Skeletal muscle tissue (tissue), 3 donors: ENCODE measurements at regions not wholly inside any gene's neighbourhood (a gene's known extent, or its start where the extent isn't known, plus 50 kb on each side); places are given as distances from the start of the nearest gene placed in this dataset.

ENCODE experiments used
- H3K27ac ChIP-seq: one replicate; pipeline ENCODE4 v1.7.0; 2013; ENCODE audit warnings: mild to moderate bottlenecking, low read depth, low read length, inconsistent platforms
- H3K27me3 ChIP-seq, 3 donors: one replicate each; pipeline ENCODE4 v1.7.0; 2013; ENCODE audit warnings: low read length in 3 of 3; ENCODE audit not compliant: control insufficient read depth in 3 of 3, insufficient read depth in 3 of 3
- H3K36me3 ChIP-seq, 3 donors: one replicate each; pipeline ENCODE4 v1.7.0; 2013; ENCODE audit warnings: low read length in 3 of 3; ENCODE audit not compliant: control insufficient read depth in 3 of 3, insufficient read depth in 3 of 3
- H3K4me1 ChIP-seq, 3 donors: one replicate each; pipeline ENCODE4 v1.7.0; 2013; ENCODE audit warnings: low read length in 3 of 3, mild to moderate bottlenecking in 3 of 3; ENCODE audit not compliant: control insufficient read depth in 3 of 3, insufficient read depth in 3 of 3
- H3K4me3 ChIP-seq, 3 donors: one replicate each; pipeline ENCODE4 v1.7.0; 2013; ENCODE audit warnings: low read length in 3 of 3
- H3K9ac ChIP-seq, 3 donors: one replicate each; pipeline ENCODE4 v1.7.0; 2013; ENCODE audit warnings: low read length in 3 of 3, mild to moderate bottlenecking in 3 of 3, moderate library complexity in 2 of 3, low read depth in 1 of 3
- H3K9me3 ChIP-seq, 3 donors: one replicate each; pipeline ENCODE4 v1.7.0; 2013; ENCODE audit warnings: low read length in 3 of 3; ENCODE audit not compliant: control insufficient read depth in 3 of 3
- donor health status: Osteomylitis.

DNA sequence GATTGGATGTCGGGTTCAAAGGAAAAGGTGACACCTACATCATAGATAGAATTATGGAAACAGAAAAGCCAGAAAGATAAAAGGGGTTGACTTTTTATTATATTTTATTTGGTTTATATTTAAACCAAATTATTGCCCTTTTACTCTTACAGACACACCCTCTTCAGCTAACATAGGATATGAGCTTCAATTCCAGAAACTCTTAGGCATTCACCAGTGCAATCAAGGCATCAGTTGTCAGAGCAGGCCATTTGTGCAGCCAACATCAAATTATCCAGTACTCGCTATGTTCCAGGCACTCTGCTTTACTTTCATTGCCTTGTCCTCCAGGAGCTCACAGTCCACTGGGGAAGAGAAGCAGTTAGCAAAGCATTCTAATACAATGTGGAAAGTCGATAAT is 347.5 kb downstream of the TFEC start:
- Histone ChIP-seq H3K4me3 (no peak overlapping the region), H3K27ac (no peak overlapping the region), H3K9me3 (no peaks in the 10 kb centered on the region), H3K36me3 (no peaks in the 10 kb centered on the region), H3K4me1 (no peaks in the 10 kb centered on the region), H3K27me3 (no peaks in the 10 kb centered on the region), H3K9ac (no peak overlapping the region)

DNA sequence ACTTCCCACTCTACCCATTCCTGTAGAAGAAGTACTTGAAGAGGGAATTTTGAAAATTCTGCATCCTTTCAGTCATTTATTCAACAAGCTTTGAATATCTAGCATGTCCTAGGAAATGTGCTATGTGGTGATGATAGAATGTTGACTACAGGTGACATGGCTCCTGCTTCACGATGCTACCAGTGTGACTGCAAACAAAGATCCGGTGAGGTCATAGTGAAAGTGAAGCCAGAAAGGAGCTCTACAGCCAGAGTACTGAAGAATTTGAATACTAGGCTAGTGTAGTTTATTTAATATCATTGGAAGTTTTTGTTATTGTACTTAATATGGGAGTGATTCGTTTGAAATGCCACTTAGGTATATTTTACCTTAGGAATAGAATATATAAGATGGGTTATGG is 348.1 kb downstream of the TFEC start:
- Histone ChIP-seq H3K9ac (no peak overlapping the region), H3K27me3 (no peaks in the 10 kb centered on the region), H3K36me3 (no peaks in the 10 kb centered on the region), H3K4me1 (no peaks in the 10 kb centered on the region), H3K9me3 (no peaks in the 10 kb centered on the region), H3K27ac (no peak overlapping the region), H3K4me3 (no peak overlapping the region)

DNA sequence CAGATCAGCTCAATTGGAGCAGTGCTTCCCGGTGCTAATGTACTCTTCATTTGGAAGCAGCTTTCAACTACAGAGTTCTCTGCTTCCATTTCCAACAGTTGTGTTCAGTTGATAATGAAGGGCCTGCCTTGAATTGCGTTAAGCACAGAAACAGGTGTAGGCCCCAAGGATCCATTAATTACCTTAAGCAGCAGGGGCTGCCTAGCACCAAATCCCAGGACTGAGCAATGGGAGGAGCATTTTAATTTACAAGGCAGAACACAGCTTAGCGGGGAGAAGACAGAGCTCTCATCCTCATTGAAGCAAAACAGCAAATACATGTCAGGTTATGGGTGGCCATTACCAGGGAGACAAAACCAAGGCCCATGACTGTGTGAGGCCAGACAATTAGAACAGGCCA is 349.6 kb downstream of the TFEC start:
- no peaks in the 10 kb centered on the region for H3K4me1 ChIP-seq
- H3K36me3 ChIP-seq: no peaks in the 10 kb centered on the region
- no peaks in the 10 kb centered on the region for H3K9me3 ChIP-seq
- no peak overlapping the region for H3K4me3 ChIP-seq
- H3K27me3 ChIP-seq: no peaks in the 10 kb centered on the region
- H3K27ac ChIP-seq: no peak overlapping the region
- no peak overlapping the region for H3K9ac ChIP-seq

DNA sequence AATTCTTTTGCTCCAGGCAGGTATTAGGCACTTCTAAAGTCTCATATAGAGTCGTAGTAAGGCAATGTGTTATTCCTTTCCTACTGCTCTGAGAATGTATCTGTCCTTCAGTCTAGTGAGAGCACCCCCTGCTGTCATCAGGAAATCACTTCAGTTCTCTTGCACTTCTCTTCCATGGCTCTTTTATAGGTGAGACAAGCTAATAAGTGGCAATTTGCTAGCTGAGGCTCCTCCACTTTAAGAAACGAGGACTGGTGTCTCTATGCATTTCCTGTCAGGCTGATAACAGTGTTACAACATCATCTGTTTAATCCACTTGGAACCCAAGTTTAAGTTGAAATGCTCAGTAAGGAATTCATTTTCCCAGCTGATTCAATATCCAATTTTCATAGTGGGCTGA is 350.6 kb downstream of the TFEC start:
- Histone ChIP-seq H3K9me3 (no peaks in the 10 kb centered on the region), H3K9ac (no peak overlapping the region), H3K4me3 (no peak overlapping the region)

DNA sequence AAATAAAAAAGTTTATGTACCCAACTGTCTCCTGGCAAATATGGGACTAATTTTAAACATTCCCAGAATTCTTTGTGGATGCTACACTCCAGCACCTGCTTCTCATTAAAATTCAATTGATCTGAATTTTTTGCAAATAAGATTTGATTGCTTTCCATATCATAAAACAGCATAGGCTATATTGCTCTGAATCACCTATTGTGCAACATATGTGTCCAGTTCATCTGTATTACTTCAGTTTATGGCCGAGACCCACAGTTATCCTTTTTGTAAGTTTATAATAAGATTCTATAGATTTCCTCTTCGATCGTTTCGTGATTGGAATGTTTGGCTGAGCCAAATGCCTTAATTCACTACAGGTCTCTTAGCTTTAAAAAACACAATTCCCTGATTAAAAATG is 351.1 kb downstream of the TFEC start:
- Histone ChIP-seq H3K9me3 (no peaks in the 10 kb centered on the region), H3K27ac (no peak overlapping the region), H3K4me3 (no peak overlapping the region), H3K4me1 (no peaks in the 10 kb centered on the region), H3K36me3 (no peaks in the 10 kb centered on the region), H3K9ac (no peak overlapping the region), H3K27me3 (no peaks in the 10 kb centered on the region)

More for the DNA sequence above, 350.6 kb downstream of the TFEC start:
- Histone ChIP-seq H3K4me1 (no peaks in the 10 kb centered on the region), H3K36me3 (no peaks in the 10 kb centered on the region), H3K27ac (no peak overlapping the region), H3K27me3 (no peaks in the 10 kb centered on the region)

DNA sequence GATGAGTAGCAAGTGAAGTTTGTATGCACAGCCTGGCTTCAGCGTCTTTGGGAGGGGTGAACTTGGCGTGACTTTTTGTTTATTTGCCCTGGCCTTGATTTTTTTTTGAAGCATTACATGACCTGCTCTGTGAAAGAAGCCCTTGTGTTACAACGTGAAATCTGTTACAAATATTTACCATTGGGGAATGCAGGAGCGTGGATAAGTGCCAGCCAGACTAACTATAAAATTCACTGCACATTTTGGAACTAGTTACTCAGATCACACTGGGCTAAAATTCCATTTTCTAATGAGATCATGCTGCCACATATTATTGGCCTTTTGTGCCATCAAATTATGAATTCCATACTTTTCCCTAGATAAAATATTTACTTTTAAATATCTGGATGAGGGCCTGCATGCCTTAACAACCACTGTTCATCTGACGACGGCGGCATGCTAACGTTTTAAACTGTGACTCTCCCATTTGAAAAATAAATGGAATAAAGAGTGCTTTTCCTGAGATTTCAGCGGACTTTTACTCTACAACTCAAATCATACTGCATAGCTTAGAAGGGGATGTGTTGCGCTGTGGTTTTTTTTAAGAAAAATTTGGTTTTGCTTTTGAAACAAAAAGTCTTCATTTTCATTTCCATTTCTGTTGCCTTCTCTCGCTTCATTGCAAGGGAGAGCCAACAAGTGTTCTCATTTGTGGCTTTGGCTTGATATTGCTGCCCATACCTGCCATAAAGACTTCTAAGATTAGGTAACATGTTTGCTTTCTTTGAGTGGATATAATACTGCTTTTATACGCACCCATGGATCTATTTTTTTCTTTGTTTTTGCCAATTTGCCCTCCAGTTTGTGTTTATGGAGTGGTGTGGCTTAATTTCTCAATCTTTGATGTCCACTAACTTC is 352.2 kb downstream of the TFEC start:
- no peaks in the 10 kb centered on the region for H3K27me3 ChIP-seq
- no peak overlapping the region for H3K4me3 ChIP-seq
- no peaks in the 10 kb centered on the region for H3K4me1 ChIP-seq
- H3K27ac ChIP-seq: no peak overlapping the region
- no peaks in the 10 kb centered on the region for H3K9me3 ChIP-seq
- no peaks in the 10 kb centered on the region for H3K36me3 ChIP-seq
- no peak overlapping the region for H3K9ac ChIP-seq

DNA sequence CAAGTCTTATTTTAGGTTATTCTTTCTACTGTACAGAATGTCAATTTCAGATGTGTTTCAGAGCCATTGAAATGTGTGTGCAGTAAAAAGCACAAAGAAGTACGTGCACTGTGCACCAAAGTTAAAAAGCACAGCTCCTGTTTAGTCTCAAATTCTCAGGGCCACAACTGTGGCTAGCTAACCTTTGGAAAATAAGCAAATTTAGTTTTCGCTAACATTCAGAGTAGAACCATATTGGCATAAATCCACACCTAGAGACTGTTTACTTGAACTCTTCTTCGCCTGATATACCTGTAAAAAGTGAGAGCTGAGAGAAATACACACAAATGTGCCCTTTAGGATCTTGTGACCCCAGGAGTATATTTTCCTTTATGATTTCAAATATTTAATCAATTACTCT is 353.9 kb downstream of the TFEC start:
- H3K27me3 ChIP-seq: no peaks in the 10 kb centered on the region

DNA sequence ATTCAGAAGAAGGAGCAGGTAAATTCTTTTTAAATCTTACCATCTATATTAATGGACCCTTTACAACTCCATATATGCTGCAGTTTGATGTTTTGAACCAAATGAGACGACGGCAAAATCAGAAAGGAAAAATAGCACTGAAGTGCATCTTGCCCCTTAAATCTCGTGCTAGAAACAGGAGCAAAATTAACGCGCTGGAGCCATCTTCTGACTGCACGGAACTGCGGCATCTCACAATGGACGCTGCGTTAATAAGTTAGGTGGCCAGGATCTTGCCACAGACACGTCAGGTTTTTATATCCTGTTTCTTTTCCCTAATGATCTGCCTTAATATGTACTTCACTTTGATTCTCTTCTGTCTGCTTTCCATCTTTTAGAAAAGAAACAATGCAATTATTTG is 354.5 kb downstream of the TFEC start:
- Histone ChIP-seq H3K9me3 (no peaks in the 10 kb centered on the region), H3K36me3 (no peaks in the 10 kb centered on the region)

More for the DNA sequence above, 353.9 kb downstream of the TFEC start:
- Histone ChIP-seq H3K27ac (no peak overlapping the region), H3K36me3 (no peaks in the 10 kb centered on the region), H3K4me1 (no peaks in the 10 kb centered on the region), H3K9me3 (no peaks in the 10 kb centered on the region), H3K9ac (no peak overlapping the region), H3K4me3 (no peak overlapping the region)

DNA sequence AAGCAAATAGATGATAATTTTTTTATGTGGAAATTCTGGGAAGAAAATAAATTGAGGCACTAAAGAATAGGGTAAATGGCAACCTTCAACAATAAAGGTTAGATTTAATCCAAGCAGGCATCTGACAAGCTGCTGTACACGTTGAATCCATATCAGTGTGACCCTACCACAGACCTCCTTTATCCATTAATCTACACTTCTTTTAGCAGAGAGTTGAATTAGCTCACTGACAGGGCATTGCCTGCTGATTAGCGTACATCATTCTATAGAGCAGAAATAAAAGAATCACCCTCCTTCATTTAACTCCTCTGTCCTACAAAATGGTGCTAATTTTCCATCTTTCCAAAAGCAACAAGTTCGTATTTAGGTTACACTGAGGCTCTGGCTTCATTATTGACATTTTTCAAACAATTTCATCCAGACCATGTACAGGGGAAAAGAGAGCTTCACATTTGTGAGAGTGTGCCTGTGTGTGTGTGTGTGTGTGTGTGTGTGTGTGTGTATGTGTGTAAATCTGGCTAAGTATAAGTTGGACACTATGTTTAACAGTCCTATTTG is 356.0 kb downstream of the TFEC start:
- no peaks in the 10 kb centered on the region for H3K9me3 ChIP-seq
- H3K4me1 ChIP-seq: no peaks in the 10 kb centered on the region
- H3K4me3 ChIP-seq: no peak overlapping the region
- H3K36me3 ChIP-seq: no peaks in the 10 kb centered on the region
- H3K27me3 ChIP-seq: no peaks in the 10 kb centered on the region
- no peak overlapping the region for H3K27ac ChIP-seq
- no peak overlapping the region for H3K9ac ChIP-seq

More for the DNA sequence above, 354.5 kb downstream of the TFEC start:
- Histone ChIP-seq H3K27ac (no peak overlapping the region), H3K4me1 (no peaks in the 10 kb centered on the region), H3K4me3 (no peak overlapping the region), H3K27me3 (no peaks in the 10 kb centered on the region), H3K9ac (no peak overlapping the region)

DNA sequence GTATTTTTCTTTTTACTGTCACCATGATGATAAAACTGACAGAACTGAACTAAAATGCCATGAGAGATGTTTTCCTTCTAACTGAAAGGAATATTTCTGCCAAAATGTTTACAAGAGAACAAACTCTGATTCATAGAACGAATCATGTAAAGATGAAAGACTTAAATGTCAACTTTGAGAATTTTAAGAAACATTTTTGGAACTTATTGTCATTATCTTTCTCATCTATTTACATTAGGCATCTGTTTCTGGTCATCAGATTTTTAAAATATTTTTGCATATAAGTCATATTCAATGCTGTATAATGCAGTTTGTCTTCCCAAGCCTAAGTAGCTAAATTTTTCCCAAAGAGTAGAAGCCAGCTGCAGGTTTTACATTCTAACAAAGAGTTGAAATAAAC is 358.5 kb downstream of the TFEC start:
- Histone ChIP-seq H3K9ac (no peak overlapping the region), H3K9me3 (no peaks in the 10 kb centered on the region), H3K4me1 (no peaks in the 10 kb centered on the region), H3K27ac (no peak overlapping the region), H3K4me3 (no peak overlapping the region), H3K36me3 (no peaks in the 10 kb centered on the region), H3K27me3 (no peaks in the 10 kb centered on the region)
